Endothelial cell (in vitro differentiated cells): ENCODE measurements at regions not wholly inside any gene's neighbourhood (a gene's known extent, or its start where the extent isn't known, plus 50 kb on each side); places are given as distances from the start of the nearest gene placed in this dataset.

ENCODE experiments used
- DNase-seq: peaks from one replicate; pipeline ENCODE4 v3.0.0; 2021; ENCODE audit warnings: low spot score
- H3K27ac Mint-ChIP-seq: one replicate; pipeline ENCODE4 v1.8.0; 2021; ENCODE audit warnings: mixed read lengths, inconsistent platforms; ENCODE audit not compliant: unreplicated experiment
- H3K27me3 Mint-ChIP-seq: one replicate; pipeline ENCODE4 v1.8.0; 2021; ENCODE audit warnings: mild to moderate bottlenecking, moderate library complexity, mixed read lengths, inconsistent platforms; ENCODE audit not compliant: unreplicated experiment
- H3K36me3 Mint-ChIP-seq: one replicate; pipeline ENCODE4 v1.8.0; 2021; ENCODE audit warnings: mild to moderate bottlenecking, low read depth, mixed read lengths, inconsistent platforms; ENCODE audit not compliant: unreplicated experiment
- H3K4me1 Mint-ChIP-seq: one replicate; pipeline ENCODE4 v1.8.0; 2021; ENCODE audit warnings: mild to moderate bottlenecking, mixed read lengths, inconsistent platforms; ENCODE audit not compliant: unreplicated experiment
- H3K4me3 Mint-ChIP-seq: one replicate; pipeline ENCODE4 v1.8.0; 2021; ENCODE audit warnings: mild to moderate bottlenecking, mixed read lengths, inconsistent platforms; ENCODE audit not compliant: unreplicated experiment
- H3K9me3 Mint-ChIP-seq: one replicate; pipeline ENCODE4 v1.8.0; 2021; ENCODE audit warnings: mixed read lengths, inconsistent platforms; ENCODE audit not compliant: unreplicated experiment
- CTCF ChIP-seq: fragments of 200-600 bp; sonication (generic); IDR thresholded peaks from one replicate; pipeline ENCODE4 v1.5.0; 2021; ENCODE audit warnings: antibody characterized with exemption; ENCODE audit not compliant: unreplicated experiment

- no peak for DNase-seq
- Mint-ChIP-seq H3K4me1 (no peaks in the 10 kb centered on the region), H3K36me3 (no peaks in the 10 kb centered on the region), H3K27ac (no peak overlapping the region), H3K27me3 (no peaks in the 10 kb centered on the region), H3K4me3 (no peak overlapping the region), H3K9me3 (no peaks in the 10 kb centered on the region)
- no peak for TF ChIP-seq CTCF
These were observed 388.9 kb upstream of the RGPD4 start for GRCh38 chr2:107437807-107438206.

GRCh38 chr2:107448160-107448559 is 378.5 kb upstream of the RGPD4 start:
- Mint-ChIP-seq H3K27ac (no peak overlapping the region), H3K4me3 (no peak overlapping the region), H3K9me3 (no peaks in the 10 kb centered on the region), H3K27me3 (no peaks in the 10 kb centered on the region), H3K4me1 (no peaks in the 10 kb centered on the region), H3K36me3 (no peaks in the 10 kb centered on the region)
- no peak for TF ChIP-seq CTCF
- no peak for DNase-seq

- no peak for TF ChIP-seq CTCF
- no peaks in the 10 kb centered on the region for H3K9me3 Mint-ChIP-seq
These were observed 365.4 kb upstream of the RGPD4 start for GRCh38 chr2:107461301-107461700.

GRCh38 chr2:107462181-107462580 is 364.5 kb upstream of the RGPD4 start:
- Mint-ChIP-seq H3K9me3 (no peaks in the 10 kb centered on the region), H3K27me3 (no peaks in the 10 kb centered on the region)

More at GRCh38 chr2:107461301-107461700, 365.4 kb upstream of the RGPD4 start:
- Mint-ChIP-seq H3K27ac (no peak overlapping the region), H3K4me3 (no peak overlapping the region), H3K4me1 (no peaks in the 10 kb centered on the region), H3K36me3 (no peaks in the 10 kb centered on the region), H3K27me3 (no peaks in the 10 kb centered on the region)
- DNase-seq = no peak

GRCh38 chr2:107466241-107466640 is 360.5 kb upstream of the RGPD4 start:
- H3K4me1 Mint-ChIP-seq = no peaks in the 10 kb centered on the region
- no peaks in the 10 kb centered on the region for H3K36me3 Mint-ChIP-seq
- no peak overlapping the region for H3K27ac Mint-ChIP-seq
- H3K4me3 Mint-ChIP-seq = no peak overlapping the region
- TF ChIP-seq CTCF = no peak
- H3K27me3 Mint-ChIP-seq = peaks cover 1% of the 10 kb centered on the region
- DNase-seq = no peak
- no peaks in the 10 kb centered on the region for H3K9me3 Mint-ChIP-seq

More at GRCh38 chr2:107462181-107462580, 364.5 kb upstream of the RGPD4 start:
- H3K4me3 Mint-ChIP-seq = no peak overlapping the region
- no peak for DNase-seq
- TF ChIP-seq CTCF = no peak
- no peak overlapping the region for H3K27ac Mint-ChIP-seq
- H3K4me1 Mint-ChIP-seq = no peaks in the 10 kb centered on the region
- no peaks in the 10 kb centered on the region for H3K36me3 Mint-ChIP-seq
